HG02870 (cell line): ENCODE measurements at regions not wholly inside any gene's neighbourhood (a gene's known extent, or its start where the extent isn't known, plus 50 kb on each side); places are given as distances from the start of the nearest gene placed in this dataset.

Experiments
- ATAC-seq: cut with Tn5 transposase; IDR thresholded peaks from one replicate; pipeline ENCODE4 v1.9.1; 2021; ENCODE audit warnings: mild to moderate bottlenecking, moderate library complexity; ENCODE audit not compliant: unreplicated experiment

DNA sequence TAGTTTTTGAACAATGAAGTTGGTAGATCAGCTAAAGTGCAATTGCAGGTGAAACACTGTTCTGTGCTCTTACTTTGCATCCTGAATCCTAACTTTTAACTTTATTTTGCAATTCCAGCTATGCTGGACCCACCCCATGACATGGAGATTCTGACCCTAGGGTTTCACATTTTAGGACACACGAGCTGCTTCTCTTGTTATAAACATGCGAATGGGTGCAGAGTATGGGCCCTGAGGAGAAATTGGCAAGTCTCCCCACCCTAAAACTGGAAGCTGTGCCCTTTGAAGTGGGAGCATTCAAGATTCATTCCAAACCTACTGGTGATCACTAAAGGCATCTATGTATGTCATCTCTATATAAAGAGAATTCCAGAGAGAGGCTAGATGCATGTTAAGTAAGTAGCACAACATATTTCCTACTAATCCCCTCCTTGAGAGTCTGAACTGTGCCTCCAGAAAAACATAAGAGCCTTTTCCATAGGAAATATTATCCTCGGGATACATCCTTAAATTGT lies 794.3 kb upstream of the ZEB2 start:
- ATAC-seq, result no peak

DNA sequence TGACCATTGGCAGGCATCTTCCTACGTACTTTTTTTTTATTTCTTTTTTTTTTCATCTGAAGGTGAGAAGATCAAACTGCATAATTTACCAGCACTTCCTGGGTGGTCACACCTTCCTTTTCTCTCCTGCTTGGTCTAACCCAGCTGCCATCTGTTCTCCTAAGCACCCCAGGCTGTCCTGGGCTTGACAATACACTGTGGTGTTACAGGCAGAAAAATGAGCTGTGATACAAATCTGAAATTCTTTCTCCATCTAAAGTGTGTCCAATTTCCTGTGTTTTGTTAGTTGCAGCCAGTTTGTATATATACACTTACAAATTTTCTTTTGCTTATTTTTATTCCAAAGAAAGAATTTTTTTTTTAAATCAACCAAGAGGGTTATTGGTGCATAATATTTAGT lies 786.0 kb upstream of the ZEB2 start:
- ATAC-seq, result no peak

DNA sequence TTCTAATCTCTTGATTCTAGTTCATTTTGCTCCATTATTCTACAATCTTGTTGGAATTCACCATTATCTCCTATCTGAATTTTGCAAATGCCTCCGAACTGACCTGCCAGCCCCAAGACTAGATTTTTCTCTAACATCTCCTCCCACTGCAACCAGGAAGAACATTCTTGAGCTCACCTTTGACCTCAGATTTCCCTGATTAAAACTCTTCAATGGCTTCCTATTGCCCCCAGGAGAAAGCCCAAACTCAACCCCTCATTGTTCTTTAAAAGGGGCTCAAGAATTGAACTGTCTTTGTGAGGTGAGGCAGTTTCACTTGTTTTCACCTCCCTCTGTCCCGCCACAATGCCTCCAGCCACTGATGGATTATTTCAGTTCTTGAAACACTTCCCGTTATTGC lies 784.6 kb upstream of the ZEB2 start:
- no peak for ATAC-seq

DNA sequence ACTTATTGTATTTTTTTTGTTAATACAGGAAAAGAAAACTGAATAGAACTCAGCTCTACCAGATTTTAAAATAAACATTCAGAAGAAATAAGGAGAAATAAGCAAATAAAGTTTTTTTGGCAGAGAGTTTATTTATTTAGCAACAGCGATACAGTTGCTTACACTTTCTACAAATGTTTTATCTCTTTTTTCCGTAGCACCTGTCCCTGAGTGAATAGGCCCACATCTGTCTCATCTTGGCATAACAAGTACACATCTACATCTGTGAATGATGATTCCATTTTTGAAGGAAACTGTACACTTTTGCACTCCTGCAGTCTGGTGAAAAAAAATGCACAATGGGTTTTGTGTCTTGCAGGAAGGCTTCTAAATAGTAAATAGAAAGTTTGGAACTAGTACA lies 783.6 kb upstream of the ZEB2 start:
- no peak for ATAC-seq

DNA sequence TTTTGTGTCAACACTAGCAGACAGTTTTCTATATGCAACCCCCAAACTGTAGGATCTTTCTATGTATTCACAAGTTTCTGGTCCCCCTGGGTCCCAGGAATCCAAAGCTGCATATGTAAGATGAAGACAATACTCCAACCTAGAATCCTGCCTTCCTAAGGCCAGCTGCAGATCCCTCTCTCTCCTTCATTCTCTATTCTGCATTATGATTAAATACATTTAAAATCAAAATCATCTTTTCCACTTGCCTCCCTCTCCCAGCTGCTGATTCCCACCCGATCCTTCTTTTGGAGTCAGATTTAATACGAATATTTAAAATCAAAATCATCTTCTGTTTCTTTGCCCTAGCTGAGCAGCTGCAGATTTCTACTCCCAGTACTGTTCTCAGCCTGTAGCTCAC lies 783.0 kb upstream of the ZEB2 start:
- no peak for ATAC-seq

DNA sequence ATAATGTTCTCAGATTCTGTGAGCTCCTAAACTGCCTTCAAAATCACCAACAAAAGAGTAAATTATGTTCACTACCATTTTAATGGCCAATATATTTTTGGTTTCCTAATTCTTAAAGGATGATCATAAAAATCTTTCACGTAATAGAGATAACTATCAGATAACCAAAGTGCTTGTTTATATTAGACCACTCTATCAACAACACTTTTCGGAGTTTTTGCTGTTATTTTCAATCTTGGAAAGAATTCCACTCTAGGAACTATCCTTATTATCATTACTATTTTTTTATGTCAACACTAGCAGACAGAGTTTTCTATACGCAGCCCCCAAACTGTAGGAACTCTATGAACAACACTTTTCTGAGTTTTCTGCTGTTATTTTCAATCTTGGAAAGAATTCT lies 782.5 kb upstream of the ZEB2 start:
- ATAC-seq, result no peak

DNA sequence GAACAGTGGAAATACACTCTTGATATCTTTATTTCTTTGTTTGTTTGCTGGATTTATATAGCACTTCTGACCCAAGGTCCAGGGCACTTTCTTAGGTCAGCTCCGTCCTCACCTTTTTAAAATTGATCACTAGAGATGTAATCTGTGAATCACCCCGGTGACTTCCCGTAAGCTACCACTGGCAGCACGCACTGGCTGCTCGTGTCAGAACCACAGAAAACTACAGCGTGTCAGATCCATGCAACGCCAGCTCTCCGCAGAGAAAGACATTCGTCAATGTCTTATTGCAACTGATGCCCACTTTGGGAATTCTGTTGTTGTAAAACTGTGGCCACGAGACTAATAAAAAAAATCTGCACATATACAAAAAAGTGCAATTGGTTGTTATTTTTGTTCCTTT lies 779.4 kb upstream of the ZEB2 start:
- no peak for ATAC-seq

DNA sequence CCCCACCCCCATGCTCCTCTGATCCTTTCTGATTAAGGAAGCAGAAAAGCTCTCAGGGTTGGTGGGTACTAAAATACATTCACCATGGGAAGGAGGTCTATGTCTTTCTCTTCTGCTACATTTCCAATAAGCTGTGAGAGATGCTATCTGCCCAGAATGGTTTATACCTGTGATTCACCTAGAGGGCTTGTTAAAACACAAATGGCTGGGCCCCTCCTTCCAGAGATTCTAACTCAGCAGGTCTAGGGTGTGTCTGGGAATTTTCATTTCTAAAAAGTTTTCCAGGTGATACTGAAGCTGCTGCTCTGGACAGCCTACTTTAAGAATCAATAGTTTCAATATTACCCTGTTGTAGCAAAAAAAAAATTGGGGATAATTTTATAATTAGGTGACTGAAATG lies 772.2 kb upstream of the ZEB2 start:
- ATAC-seq, result no peak

DNA sequence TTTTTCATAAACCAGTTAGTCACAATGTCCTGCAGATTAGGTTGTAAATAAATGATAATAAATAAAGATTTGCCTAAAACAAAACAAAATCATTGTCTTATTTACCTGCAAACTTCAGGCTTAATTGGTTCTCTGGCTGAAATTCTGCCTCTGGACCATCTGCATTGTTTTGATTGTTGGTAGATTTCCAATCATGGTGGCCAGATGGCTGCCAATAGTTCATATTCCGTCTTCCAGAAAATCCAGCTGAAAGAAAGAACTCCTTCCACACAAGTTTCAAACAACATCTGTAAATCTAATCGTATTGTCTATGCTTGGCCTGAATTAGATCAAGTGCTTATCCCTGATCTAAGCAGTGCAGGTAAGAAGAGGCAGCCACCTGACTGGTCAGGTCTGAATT lies 771.1 kb upstream of the ZEB2 start:
- no peak for ATAC-seq

DNA sequence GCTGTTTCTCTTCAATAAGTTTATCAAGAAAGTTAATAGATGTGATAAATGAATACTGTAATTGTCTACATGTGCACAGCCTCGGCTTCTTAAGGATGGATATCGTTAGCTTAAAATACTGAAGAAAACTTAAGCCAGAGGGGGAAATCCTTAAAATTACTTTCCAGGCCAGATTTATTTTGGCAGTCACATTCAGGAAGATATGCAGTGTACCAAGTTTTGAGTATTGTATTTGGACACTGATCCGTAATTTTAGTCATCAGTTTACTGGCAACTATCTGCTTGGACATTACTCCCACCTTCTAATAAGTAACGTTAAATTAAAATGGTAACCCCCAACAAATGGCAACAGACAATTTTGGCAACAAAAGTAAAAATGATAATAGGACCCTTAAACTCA lies 770.0 kb upstream of the ZEB2 start:
- ATAC-seq, result no peak

DNA sequence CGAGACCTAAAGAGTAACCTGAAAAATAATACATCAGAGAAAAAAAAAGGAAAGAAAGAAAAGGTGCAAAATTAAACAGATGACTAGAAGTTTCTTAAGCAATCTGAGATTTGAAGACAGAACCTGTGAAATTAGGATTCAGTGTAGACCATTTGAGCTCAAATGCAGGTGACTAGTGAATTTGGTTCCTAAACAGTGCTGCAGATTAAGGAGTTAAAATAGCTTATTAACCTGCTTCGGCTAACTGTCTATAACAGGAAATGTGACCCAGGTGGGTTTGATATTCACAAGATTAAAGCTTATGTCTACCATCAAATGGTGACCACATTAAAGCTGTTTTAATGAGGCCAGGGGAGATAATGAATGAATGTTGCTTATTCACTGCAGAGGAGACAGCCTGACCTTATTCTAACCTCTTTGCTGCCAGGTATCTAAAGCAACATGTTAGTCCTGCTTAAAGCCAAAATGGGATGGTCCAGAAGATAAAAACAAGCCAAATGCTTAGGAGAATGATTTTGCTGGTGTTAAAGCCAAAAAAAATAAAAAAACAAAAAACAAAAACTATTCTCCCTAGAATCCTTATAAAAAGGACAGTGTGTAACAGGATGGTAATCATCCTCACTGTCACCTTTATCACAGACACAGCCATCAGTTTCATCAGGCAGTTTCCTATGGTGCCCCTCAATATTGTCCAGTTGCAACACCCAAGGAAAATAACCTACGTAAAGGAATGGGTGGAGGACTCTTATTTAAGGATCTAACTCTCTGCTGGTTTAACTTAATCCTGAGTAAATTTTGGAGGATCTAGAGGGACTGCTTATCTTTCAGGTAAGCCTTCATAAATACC lies 769.0 kb upstream of the ZEB2 start:
- no peak for ATAC-seq

DNA sequence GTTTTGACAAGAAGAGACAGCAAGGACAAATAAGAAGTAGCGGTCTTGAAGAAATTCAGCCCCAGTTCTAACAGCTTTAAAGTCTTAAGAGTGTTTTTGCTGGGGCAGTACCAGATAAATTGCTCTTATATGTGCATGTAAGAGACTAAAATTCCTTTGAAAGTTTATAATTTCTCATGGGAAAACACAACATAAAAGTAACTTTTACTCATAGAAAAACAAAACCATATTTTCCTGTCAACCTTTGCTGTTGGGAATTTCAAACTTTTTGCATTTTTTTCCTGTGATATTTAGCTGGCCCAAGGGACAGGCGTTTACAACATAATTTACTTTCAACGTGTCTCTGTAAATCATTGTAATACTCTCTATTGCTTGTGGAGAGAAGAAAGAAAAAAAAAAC lies 767.8 kb upstream of the ZEB2 start:
- ATAC-seq, result no peak

DNA sequence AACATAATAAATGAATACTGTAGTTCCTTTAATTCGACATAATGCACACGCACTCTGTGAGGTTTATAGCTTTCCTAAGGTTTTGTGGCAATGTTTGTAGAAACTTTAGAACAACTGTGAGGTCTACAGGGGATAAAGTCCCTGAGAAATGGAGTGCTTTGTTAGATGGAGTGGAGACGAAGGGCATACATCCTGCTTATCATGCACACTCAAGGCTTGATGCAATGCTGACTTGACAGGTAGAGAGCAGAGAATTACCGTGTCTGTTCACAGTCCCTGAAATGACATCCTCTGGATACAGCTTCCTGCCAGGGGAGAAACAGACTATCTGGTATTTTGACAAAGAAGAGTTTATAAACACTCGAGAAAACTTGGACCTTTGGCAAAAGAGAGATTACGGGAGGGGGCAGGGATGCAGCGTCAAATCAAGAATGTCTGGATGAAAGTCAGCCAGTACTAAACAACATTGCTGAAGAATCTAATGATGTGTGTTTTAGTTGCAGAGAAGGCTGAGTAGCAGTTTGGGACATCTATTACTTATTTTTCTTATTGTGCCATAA lies 766.9 kb upstream of the ZEB2 start:
- no peak for ATAC-seq

DNA sequence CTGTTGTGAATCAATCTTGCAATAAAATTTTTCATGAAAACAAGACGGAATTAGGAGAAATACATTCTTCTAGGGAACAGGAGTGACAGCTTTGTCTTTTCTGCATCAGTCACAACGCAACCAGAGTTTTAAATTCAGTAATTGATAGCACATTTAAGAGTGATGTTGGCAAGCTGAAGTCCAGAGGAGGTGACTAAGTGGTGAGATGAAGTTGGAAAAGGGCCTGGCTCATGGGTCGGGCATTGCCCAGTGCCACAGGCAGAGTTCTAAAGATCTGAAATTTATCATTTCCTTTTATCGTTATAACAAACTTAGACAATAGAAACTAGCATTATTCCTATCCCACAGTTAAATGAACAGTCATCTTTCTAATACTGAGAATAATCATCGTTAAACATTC lies 764.6 kb upstream of the ZEB2 start:
- ATAC-seq, result no peak

DNA sequence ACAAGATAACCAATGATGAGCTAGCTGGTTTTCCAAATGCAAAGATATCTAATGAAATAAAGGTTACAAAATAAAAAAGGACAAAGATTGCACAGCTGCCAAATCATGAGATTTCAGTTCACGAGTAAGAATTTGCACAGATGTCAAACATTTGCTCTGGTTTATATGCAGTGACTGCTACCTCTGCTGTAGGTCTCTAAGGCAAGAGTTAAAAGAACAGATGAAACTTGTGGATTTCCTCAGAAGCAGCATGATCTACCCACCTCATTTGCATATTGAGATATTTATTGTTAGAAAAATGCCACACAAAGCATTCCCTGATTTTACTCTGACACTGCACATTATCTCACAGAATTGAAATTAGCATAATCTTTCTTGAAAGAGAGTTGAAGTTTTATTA lies 763.2 kb upstream of the ZEB2 start:
- ATAC-seq, result no peak

DNA sequence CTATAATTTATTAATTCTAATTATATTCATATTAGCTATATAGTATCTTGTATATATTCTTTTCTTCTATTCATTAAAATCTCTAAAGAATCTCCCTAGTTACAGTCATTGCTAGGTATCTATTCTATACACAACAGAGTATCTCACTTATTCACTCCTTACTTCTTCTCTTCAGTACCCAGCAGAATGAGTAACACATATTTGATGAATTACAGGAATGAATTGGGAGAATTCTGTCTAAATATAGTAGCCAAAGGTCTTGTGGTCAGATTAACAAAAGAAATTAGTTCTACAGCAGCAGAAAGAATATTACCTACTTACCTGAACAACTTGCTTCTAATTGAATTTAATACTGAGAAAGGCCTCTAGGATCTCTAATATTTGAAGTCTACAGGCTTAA lies 758.0 kb upstream of the ZEB2 start:
- ATAC-seq, result no peak

DNA sequence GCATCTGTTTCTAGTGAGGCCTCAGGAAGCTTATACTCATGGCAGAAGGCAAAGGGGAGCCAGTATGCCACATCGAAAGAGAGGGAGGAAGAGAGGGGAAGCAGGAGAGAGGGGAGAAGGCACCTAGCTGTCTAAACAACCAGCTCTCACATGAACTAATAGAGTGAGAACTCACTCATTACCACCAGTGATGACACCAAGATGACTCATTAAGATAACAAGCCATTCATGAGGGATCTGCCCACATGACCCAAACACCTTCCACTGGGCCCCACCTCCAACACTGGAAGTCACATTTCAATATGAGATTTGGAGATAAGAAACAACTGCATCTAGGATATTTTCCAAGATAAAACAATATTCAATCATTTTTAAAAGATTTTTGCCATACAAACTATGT lies 753.9 kb upstream of the ZEB2 start:
- no peak for ATAC-seq

DNA sequence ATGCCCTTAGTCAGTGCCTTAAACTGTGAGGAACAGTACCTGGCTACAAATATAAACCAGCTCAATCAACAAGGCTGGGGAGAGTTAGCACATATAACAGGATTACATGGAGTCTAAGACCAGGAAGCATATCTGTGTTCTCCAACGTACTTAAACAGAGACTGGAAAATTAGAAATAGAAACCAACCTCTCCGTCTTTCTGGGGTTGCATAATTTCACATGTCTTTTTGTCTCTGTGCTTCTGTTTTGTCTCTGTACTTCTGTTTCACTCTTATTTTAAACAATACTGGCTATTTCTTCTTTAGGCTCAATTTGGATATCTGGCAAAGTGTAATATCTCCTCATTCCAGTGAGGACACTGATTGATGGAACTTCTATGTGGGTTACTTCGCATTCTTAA lies 749.0 kb upstream of the ZEB2 start:
- ATAC-seq, result no peak

DNA sequence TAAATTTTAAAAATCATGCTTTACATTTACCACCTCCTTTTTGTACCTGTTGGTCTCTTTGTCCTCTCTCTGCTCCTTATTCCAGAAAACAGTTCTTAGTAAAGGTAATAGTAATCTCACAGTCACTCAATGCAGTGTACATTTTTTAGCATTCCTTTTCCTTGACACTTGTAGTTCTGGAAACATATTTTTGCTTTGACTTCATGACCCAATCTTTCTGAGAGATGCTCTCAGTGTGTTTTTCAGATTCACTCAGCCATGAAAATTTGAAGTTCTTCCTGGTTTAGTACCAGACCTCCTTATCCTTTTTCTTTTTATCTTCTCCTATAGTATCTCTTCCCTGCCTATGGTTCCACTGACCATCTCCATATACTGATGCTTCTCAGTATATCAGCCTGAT lies 747.5 kb upstream of the ZEB2 start:
- no peak for ATAC-seq

DNA sequence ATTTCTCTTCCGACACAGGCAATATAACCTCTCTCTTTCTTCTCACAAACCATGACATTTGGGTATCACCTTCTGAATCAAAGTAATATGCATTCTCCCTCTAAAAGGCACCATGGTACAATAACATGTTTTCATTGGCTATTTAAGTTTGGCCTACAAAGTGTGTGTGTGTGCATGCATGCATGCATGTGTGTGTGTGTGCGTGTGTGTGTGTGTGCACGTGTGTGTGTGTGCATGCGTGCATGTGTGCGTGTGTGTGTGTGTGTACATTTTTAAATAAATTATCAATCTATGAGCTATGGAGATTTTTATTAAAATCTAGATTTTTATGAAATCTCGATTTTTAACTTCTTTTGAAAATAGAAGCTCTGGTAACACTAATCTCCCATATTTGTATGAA lies 745.3 kb upstream of the ZEB2 start:
- ATAC-seq, result no peak

DNA sequence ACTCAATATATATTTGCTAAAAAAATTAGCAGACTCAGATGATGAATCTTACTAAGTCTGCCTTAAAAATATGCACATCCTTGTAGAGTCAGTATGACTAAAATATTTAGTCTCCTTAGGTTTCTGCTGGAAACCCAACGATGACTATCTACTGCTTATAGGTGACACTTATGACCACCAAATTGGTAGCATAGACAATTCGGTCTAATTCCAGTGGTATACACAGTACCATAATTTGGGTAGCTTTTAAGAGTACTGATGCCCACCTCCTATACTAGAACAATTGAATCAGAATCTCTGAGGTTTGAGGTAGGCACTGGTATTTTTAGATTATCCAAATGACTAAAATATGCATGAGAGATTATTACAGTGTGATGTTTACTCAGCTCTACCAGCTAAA lies 740.8 kb upstream of the ZEB2 start:
- no peak for ATAC-seq

DNA sequence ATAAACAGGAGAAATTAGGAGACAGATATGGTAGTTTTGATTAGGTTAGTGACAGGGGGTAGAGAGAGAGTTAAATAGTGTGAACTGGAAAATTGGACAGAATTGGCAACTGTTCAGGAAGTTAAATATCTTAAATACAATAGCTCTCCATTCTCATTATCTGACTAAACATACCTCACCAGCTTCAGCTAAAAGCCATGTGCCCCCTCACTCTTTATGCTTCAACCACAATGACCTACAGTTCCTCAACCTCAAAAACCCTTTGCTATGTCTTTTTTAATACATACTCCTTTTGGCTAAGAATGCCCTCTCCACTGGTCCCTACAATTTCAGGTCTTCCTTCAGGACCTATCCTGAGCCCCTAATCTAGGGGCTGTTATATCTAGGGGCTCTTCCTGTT lies 740.2 kb upstream of the ZEB2 start:
- no peak for ATAC-seq
